IMR-90 (cell line): ENCODE measurements at regions not wholly inside any gene's neighbourhood (a gene's known extent, or its start where the extent isn't known, plus 50 kb on each side); places are given as distances from the start of the nearest gene placed in this dataset.

Source experiments
- ATAC-seq: fragments of 200-7000 bp; cut with Tn5 transposase; 2 replicates; pipeline ENCODE4 v1.9.1; 2020; ENCODE audit warnings: low read depth, mild to moderate bottlenecking, moderate library complexity
- BruUV-seq: library from RNA; stranded (reverse); fragments of 400-500 nt; replicated peaks from 2 replicates; lab custom pipeline; 2021; lab: Mats Ljungman, UMichigan
- CTCF ChIA-PET: fragments of 300-600 bp; formaldehyde crosslinking; extraction: SDS; loops from one replicate; lab custom pipeline; 2021; ENCODE audit warnings: antibody characterized with exemption; lab: Yijun Ruan, JAX
- POLR2A ChIA-PET: fragments of 300-600 bp; sonication (Branson Sonifier 250); formaldehyde crosslinking; loops from one replicate; lab custom pipeline; 2022; ENCODE audit warnings: antibody characterized with exemption; ENCODE audit not compliant: unreplicated experiment; lab: Charles Lee
- DNase-seq: peaks from one replicate; pipeline ENCODE4 v3.0.0; 2013
- H2AFZ ChIP-seq: replicated peaks from 2 replicates; pipeline ENCODE3; 2013; ENCODE audit warnings: low read length, mild to moderate bottlenecking; ENCODE audit not compliant: poor library complexity
- H2AK5ac ChIP-seq: 2 replicates; pipeline ENCODE4 v1.6.1; 2013; ENCODE audit warnings: low read depth, low read length, inconsistent platforms
- H2AK9ac ChIP-seq: replicated peaks from 2 replicates; pipeline ENCODE3; 2013; ENCODE audit warnings: mild to moderate bottlenecking, low read depth, low read length, moderate library complexity; ENCODE audit not compliant: poor library complexity
- H2BK120ac ChIP-seq: 2 replicates; pipeline ENCODE4 v1.6.1; 2013; ENCODE audit warnings: low read depth, low read length, inconsistent platforms
- H2BK15ac ChIP-seq: 3 replicates; pipeline ENCODE4 v1.6.1; 2013; ENCODE audit warnings: low read depth, low read length, inconsistent platforms
- H2BK20ac ChIP-seq: 2 replicates; pipeline ENCODE4 v1.6.1; 2013; ENCODE audit warnings: low read depth, mild to moderate bottlenecking, inconsistent platforms, low read length, moderate library complexity
- H2BK5ac ChIP-seq: 2 replicates; pipeline ENCODE4 v1.6.1; 2013; ENCODE audit warnings: mild to moderate bottlenecking, low read depth, low read length, inconsistent platforms; ENCODE audit not compliant: poor library complexity, severe bottlenecking
- H3K14ac ChIP-seq: replicated peaks from 2 replicates; pipeline ENCODE4 v1.6.1; 2013; ENCODE audit warnings: low read depth, low read length, inconsistent platforms
- H3K18ac ChIP-seq: 2 replicates; pipeline ENCODE4 v1.6.1; 2013; ENCODE audit warnings: low read depth, low read length, control low read depth
- H3K23ac ChIP-seq: 2 replicates; pipeline ENCODE4 v1.6.1; 2013; ENCODE audit warnings: low read depth, low read length, inconsistent platforms
- H3K27ac ChIP-seq: 2 replicates; pipeline ENCODE4 v1.5.1; 2013; ENCODE audit warnings: mild to moderate bottlenecking, control low read depth, low read length; ENCODE audit not compliant: insufficient read depth
- H3K27me3 ChIP-seq: 2 replicates; pipeline ENCODE4 v1.6.1; 2013; ENCODE audit warnings: low read length; ENCODE audit not compliant: control insufficient read depth, insufficient read depth
- H3K36me3 ChIP-seq: 2 replicates; pipeline ENCODE4 v1.6.1; 2013; ENCODE audit warnings: low read length, mixed read lengths; ENCODE audit not compliant: control insufficient read depth, insufficient read depth
- H3K4ac ChIP-seq: 2 replicates; pipeline ENCODE4 v1.6.1; 2013; ENCODE audit warnings: low read depth, low read length, inconsistent platforms
- H3K4me1 ChIP-seq: 2 replicates; pipeline ENCODE4 v1.6.1; 2013; ENCODE audit warnings: low read length, mixed read lengths; ENCODE audit not compliant: control insufficient read depth, insufficient read depth
- H3K4me2 ChIP-seq: 2 replicates; pipeline ENCODE4 v1.6.1; 2013; ENCODE audit warnings: low read depth, mild to moderate bottlenecking, control low read depth, low read length, moderate library complexity
- H3K4me3 ChIP-seq: 2 replicates; pipeline ENCODE4 v1.5.1; 2013; ENCODE audit warnings: low read depth, mild to moderate bottlenecking, control low read depth, low read length, moderate library complexity; ENCODE audit not compliant: insufficient read depth
- H3K56ac ChIP-seq: 2 replicates; pipeline ENCODE4 v1.6.1; 2013; ENCODE audit warnings: low read length, inconsistent platforms; ENCODE audit not compliant: insufficient read depth; ENCODE audit errors: extremely low read depth
- H3K79me1 ChIP-seq, 2 experiments: 2 replicates each; pipeline ENCODE4 v1.6.1; 2013; ENCODE audit warnings: low read length in 2 of 2, inconsistent platforms in 1 of 2, low read depth in 1 of 2
- H3K9ac ChIP-seq: 2 replicates; pipeline ENCODE4 v1.6.1; 2013; ENCODE audit warnings: low read depth, low read length, control low read depth
- H3K9me1 ChIP-seq: 2 replicates; pipeline ENCODE4 v1.6.1; 2013; ENCODE audit warnings: low read length, inconsistent platforms; ENCODE audit not compliant: insufficient read depth
- H3K9me3 ChIP-seq: 2 replicates; pipeline ENCODE4 v1.6.1; 2013; ENCODE audit warnings: low read length; ENCODE audit not compliant: control insufficient read depth, insufficient read depth
- H4K20me1 ChIP-seq: 2 replicates; pipeline ENCODE4 v1.6.1; 2013; ENCODE audit warnings: low read length, inconsistent platforms; ENCODE audit not compliant: insufficient read depth
- H4K5ac ChIP-seq: 2 replicates; pipeline ENCODE4 v1.6.1; 2013; ENCODE audit warnings: mild to moderate bottlenecking, low read depth, low read length, control low read depth
- H4K8ac ChIP-seq, 2 experiments: 2 replicates each; pipeline ENCODE4 v1.6.1; 2013; ENCODE audit warnings: low read depth in 2 of 2, low read length in 2 of 2, control low read depth in 1 of 2, inconsistent platforms in 1 of 2
- H4K91ac ChIP-seq: 2 replicates; pipeline ENCODE4 v1.6.1; 2013; ENCODE audit warnings: low read depth, low read length, inconsistent platforms; ENCODE audit not compliant: insufficient read depth
- CHD1 ChIP-seq: IDR thresholded peaks from 2 replicates; pipeline ENCODE4 v1.6.1; 2012; ENCODE audit warnings: low read depth, low read length, improper control_type of control experiment
- MAZ ChIP-seq: IDR thresholded peaks from 2 replicates; pipeline ENCODE4 v1.6.1; 2012; ENCODE audit warnings: low read depth, mild to moderate bottlenecking, low read length, improper control_type of control experiment, moderate library complexity, borderline replicate concordance
- dilution Hi-C: fragments of 300-500 bp; cut with HindIII; formaldehyde crosslinking; loops from one replicate; pipeline ENCODE4 v1.14.3; 2018; ENCODE audit warnings: low sequenced_read_pairs; ENCODE audit not compliant: unreplicated experiment
- in situ Hi-C: fragments of 300-500 bp; cut with MboI; formaldehyde crosslinking; loops from 3 replicates; pipeline ENCODE4 v1.14.3; 2019; ENCODE audit warnings: low sequenced_read_pairs, inconsistent platforms, mixed read lengths
- intact Hi-C: fragments of 100-400 bp; cut with micrococcal nuclease; formaldehyde crosslinking; loops from 2 replicates; pipeline ENCODE4 v1.10.0; 2022
- TF ChIP-seq, protein P1 (sequence below): fragments of 150-350 bp; IDR thresholded peaks from 2 replicates; pipeline ENCODE4 v1.6.1; 2016; ENCODE audit warnings: low read depth, mild to moderate bottlenecking, low read length, moderate library complexity, borderline replicate concordance

GRCh38 chr4:126130215-126130614 is 815.5 kb downstream of the FAT4 start:
- Histone ChIP-seq H3K9me1 (no peaks in the 10 kb centered on the region), H3K23ac (no peak overlapping the region), H3K4me3 (no peak overlapping the region), H3K9me3 (peaks cover 3% of the 10 kb centered on the region), H3K9ac (no peak overlapping the region), H2BK5ac (no peak overlapping the region), H3K27ac (no peak overlapping the region), H2AK9ac (no peak overlapping the region), H2AK5ac (no peak overlapping the region), H2BK15ac (no peak overlapping the region), H2BK20ac (no peak overlapping the region), H4K5ac (no peak overlapping the region), H3K79me1 (no peaks in the 10 kb centered on the region), H3K4me1 (no peaks in the 10 kb centered on the region), H3K27me3 (no peaks in the 10 kb centered on the region), H4K20me1 (no peaks in the 10 kb centered on the region), H3K36me3 (no peaks in the 10 kb centered on the region), H3K14ac (no peak overlapping the region), H4K91ac (no peak overlapping the region), H3K18ac (no peak overlapping the region), H3K4me2 (no peak overlapping the region), H3K56ac (no peak overlapping the region), H3K4ac (no peak overlapping the region), H2AFZ (no peak overlapping the region), H4K8ac (no peak overlapping the region), H2BK120ac (no peak overlapping the region)
- dilution Hi-C loops (no loop called here), intact Hi-C loops (no loop called here), in situ Hi-C loops (no loop called here)
- POLR2A ChIA-PET = no interaction called here
- BruUV-seq = no TSS peak
- TF ChIP-seq MAZ (no peak), CHD1 (no peak)
- TF ChIP-seq, protein P1, sequence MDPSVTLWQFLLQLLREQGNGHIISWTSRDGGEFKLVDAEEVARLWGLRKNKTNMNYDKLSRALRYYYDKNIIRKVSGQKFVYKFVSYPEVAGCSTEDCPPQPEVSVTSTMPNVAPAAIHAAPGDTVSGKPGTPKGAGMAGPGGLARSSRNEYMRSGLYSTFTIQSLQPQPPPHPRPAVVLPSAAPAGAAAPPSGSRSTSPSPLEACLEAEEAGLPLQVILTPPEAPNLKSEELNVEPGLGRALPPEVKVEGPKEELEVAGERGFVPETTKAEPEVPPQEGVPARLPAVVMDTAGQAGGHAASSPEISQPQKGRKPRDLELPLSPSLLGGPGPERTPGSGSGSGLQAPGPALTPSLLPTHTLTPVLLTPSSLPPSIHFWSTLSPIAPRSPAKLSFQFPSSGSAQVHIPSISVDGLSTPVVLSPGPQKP = no peak
- peak; percentile 52 for DNase-seq
- CTCF ChIA-PET = no interaction called here
- peak; percentile 59; the same call in 1 of the 2 replicates for ATAC-seq
